IPS DF 6.9 (cell line): ENCODE measurements at regions not wholly inside any gene's neighbourhood (a gene's known extent, or its start where the extent isn't known, plus 50 kb on each side); places are given as distances from the start of the nearest gene placed in this dataset.

Experiments used
- DNase-seq: peaks from one replicate; pipeline ENCODE4 v3.0.0-alpha.2; 2013; ENCODE audit warnings: low read depth, low spot score
- H3K27ac ChIP-seq: one replicate; pipeline ENCODE4 v1.5.1; 2013; ENCODE audit warnings: low read length, control low read depth
- H3K27me3 ChIP-seq: 2 replicates; pipeline ENCODE4 v1.6.1; 2013; ENCODE audit warnings: mild to moderate bottlenecking, low read length; ENCODE audit not compliant: control insufficient read depth, insufficient read depth
- H3K36me3 ChIP-seq: 2 replicates; pipeline ENCODE4 v1.6.1; 2013; ENCODE audit warnings: low read length; ENCODE audit not compliant: control insufficient read depth, insufficient read depth
- H3K4me1 ChIP-seq: 2 replicates; pipeline ENCODE4 v1.6.1; 2013; ENCODE audit warnings: low read length; ENCODE audit not compliant: control insufficient read depth, insufficient read depth
- H3K4me3 ChIP-seq: 2 replicates; pipeline ENCODE4 v1.5.1; 2013; ENCODE audit warnings: mild to moderate bottlenecking, low read length
- H3K9me3 ChIP-seq: 2 replicates; pipeline ENCODE4 v1.6.1; 2013; ENCODE audit warnings: low read length, inconsistent platforms; ENCODE audit not compliant: control insufficient read depth, insufficient read depth
- WGBS: extraction: QIAGEN DNeasy Blood & Tissue Kit; methylation state at CpG from one replicate; pipeline ENCODE4 v1.1.7; 2013; ENCODE audit warnings: mixed read lengths, missing lambda C conversion rate; ENCODE audit not compliant: insufficient read length, insufficient coverage; 5-methylcytosine and 5-hydroxymethylcytosine counted together

DNA sequence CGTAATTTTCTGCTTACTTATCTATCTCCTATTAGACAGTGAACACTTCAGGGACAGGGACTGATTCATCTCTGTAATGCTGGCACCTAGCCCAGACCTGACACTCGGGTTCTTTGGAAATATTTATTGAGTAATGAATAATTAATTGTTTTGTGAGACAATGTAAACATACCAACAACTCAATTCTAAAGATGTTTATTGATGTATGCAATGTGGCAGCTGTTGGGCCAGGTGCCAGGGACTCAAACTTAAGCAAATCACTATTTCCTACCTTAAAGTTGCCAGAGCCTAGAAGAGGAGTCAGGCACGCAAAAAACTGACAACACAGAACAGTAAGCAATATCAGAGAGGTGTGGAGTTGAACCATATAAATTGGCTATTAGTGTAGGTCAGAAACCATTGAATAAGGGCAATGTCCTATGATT, 63.6 kb upstream of the BMPER start:
- Histone ChIP-seq H3K4me3 (no peak overlapping the region), H3K9me3 (no peaks in the 10 kb centered on the region), H3K27me3 (no peaks in the 10 kb centered on the region), H3K36me3 (no peaks in the 10 kb centered on the region), H3K4me1 (no peaks in the 10 kb centered on the region), H3K27ac (no peak overlapping the region)
- no peak for DNase-seq
- no CpG with 5 or more reads among the region's 3 CpGs for WGBS

DNA sequence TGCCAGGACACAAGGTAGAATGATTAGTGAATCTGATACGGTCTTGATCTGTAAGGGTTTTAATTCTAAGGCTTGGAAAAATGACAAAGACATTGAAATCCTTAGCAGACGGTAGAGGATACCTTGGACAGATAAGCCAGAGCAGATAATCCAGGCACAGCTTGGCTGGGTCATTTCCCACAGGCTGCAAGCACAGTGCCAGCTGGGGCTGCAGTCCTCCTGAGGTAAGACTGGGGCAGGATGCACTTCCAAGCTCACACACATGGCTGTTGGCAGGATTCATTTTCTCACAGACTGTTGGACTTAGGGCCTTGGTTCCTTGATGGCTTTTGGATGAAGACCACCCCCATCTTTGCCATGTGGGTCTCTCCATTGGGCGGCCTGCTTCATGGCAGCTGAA, 63.2 kb upstream of the BMPER start:
- Histone ChIP-seq H3K4me1 (no peaks in the 10 kb centered on the region), H3K27ac (no peak overlapping the region), H3K9me3 (no peaks in the 10 kb centered on the region), H3K4me3 (no peak overlapping the region), H3K36me3 (no peaks in the 10 kb centered on the region), H3K27me3 (no peaks in the 10 kb centered on the region)
- no peak for DNase-seq
- no CpG with 5 or more reads among the region's 3 CpGs for WGBS

DNA sequence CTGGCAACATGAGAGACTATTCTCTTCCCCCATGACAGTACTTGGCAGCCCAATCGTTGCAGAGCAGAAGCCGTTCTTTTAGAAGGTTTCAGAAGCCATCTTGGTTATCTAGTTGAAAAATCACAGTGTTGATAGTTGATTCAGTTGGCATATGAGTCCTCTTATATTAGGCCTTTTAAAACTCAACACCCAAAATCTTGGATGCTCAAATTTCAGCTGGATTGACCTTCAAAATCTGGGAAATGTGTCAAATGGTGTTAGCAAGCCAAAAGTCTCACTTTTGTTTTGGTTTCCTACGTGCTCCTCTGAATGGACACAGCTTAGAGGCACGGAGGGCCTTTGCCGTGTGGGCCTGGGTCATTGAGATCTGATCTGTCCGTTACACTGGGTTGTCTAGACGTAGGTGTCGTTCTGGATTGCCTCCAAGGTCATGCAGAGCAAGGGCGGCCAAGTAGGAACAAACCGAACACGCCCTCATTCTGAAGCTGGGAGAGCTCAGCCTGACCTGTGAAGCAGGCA, 59.3 kb upstream of the BMPER start:
- no peak for DNase-seq
- H3K9me3 ChIP-seq = no peaks in the 10 kb centered on the region
- no peaks in the 10 kb centered on the region for H3K27me3 ChIP-seq
- H3K4me1 ChIP-seq = no peaks in the 10 kb centered on the region
- no CpG with 5 or more reads among the region's 11 CpGs for WGBS
- H3K27ac ChIP-seq = no peak overlapping the region
- no peak overlapping the region for H3K4me3 ChIP-seq
- no peaks in the 10 kb centered on the region for H3K36me3 ChIP-seq

DNA sequence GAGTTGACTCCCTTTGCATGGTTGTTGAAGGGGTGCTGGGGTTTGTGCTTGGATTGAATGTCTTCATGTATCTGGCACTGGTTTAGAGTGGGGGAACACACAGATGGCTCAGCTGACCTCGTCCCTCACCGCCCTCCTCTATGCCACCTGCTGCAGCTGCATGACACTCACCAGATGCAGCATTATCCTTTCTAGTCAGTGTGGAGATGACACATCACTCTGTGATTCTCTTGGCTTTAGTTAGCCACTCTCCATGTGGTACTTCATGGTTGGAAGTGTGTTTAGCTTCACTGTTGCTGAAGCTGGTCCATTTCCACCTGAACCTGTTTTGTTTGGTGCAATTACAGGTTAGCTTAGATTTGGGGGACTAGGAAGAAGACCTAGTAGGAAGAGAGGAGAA, 56.3 kb upstream of the BMPER start:
- no CpG with 5 or more reads among the region's 2 CpGs for WGBS
- H3K4me3 ChIP-seq = no peak overlapping the region
- DNase-seq = no peak

DNA sequence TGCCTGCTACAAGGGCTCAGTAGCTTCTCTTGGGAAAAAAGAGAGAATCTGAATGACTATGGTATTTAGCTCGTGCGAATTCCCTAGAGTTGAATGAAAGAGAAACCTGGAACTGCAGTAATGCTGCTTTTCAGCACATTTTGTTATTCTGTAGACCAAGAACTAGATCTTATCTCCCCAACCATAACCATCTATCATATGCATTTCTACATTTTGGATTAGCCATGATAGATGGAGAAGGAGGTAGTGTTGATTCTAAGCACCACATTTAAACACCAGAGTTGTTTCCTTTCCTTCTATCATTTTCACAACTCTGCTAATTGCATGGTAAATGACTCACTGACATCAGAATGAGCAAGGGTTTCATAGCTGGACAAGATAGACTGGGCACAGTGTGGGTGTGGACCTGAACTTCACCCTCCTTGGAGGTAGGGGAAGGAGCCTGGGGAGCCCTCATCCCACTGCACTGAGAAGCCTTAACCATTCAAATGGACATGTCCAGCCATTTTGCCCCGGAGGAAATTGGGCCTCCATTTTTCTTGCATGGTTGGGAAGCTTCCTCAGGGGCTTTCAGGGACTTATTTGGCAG, 55.3 kb upstream of the BMPER start:
- no peaks in the 10 kb centered on the region for H3K4me1 ChIP-seq
- DNase-seq = no peak
- no peaks in the 10 kb centered on the region for H3K36me3 ChIP-seq
- no peaks in the 10 kb centered on the region for H3K9me3 ChIP-seq
- H3K4me3 ChIP-seq = no peak overlapping the region
- WGBS = no CpG with 5 or more reads among the region's 3 CpGs
- H3K27ac ChIP-seq = no peak overlapping the region
- no peaks in the 10 kb centered on the region for H3K27me3 ChIP-seq

More for the DNA sequence above, 56.3 kb upstream of the BMPER start:
- Histone ChIP-seq H3K27me3 (no peaks in the 10 kb centered on the region), H3K27ac (no peak overlapping the region), H3K9me3 (no peaks in the 10 kb centered on the region), H3K36me3 (no peaks in the 10 kb centered on the region), H3K4me1 (no peaks in the 10 kb centered on the region)

DNA sequence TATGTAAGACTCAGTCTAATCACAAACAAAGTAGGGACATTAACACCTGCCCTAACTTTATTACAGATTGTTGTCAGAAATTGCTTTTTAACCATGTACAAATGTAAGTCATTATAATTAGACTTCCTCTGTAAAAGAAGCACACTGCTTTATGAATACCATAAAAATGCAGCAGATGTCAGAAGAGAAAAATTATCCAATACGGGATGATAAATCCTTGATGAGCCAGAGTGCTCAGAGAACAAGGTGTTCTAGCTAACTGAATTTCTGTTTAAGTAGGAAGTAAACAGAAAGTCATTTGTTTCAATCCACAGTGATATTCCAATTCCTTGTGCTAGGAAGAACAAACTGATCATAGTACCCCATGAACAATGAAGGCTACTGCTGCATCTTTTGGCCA, 54.6 kb upstream of the BMPER start:
- no peaks in the 10 kb centered on the region for H3K9me3 ChIP-seq
- H3K27ac ChIP-seq = no peak overlapping the region
- no peak for DNase-seq
- H3K4me1 ChIP-seq = no peaks in the 10 kb centered on the region
- H3K36me3 ChIP-seq = no peaks in the 10 kb centered on the region
- H3K27me3 ChIP-seq = no peaks in the 10 kb centered on the region
- no peak overlapping the region for H3K4me3 ChIP-seq
- no CpG with 5 or more reads among the region's 1 CpG for WGBS

DNA sequence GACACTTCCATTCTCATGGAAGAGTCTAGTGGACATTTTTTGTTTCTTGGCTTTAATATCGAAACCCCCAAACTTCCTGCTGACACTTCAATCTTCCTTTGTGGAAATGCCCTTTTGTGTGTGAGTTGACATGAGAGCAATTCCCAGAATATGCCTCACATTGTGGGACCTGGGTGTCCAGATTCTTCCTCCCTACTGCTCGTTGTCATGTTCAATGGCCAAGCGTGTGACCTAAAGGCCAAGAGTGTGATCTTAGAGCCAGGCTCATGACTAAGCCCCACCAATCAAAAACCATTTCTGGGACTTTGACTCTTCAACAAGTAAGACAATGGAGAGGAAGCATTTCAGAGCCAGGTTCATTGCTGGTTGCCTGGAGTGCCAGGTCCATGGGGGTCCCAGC, 52.5 kb upstream of the BMPER start:
- Histone ChIP-seq H3K9me3 (no peaks in the 10 kb centered on the region), H3K4me1 (no peaks in the 10 kb centered on the region), H3K36me3 (no peaks in the 10 kb centered on the region), H3K4me3 (no peak overlapping the region), H3K27me3 (no peaks in the 10 kb centered on the region), H3K27ac (no peak overlapping the region)
- no peak for DNase-seq
- WGBS = no CpG with 5 or more reads among the region's 3 CpGs

DNA sequence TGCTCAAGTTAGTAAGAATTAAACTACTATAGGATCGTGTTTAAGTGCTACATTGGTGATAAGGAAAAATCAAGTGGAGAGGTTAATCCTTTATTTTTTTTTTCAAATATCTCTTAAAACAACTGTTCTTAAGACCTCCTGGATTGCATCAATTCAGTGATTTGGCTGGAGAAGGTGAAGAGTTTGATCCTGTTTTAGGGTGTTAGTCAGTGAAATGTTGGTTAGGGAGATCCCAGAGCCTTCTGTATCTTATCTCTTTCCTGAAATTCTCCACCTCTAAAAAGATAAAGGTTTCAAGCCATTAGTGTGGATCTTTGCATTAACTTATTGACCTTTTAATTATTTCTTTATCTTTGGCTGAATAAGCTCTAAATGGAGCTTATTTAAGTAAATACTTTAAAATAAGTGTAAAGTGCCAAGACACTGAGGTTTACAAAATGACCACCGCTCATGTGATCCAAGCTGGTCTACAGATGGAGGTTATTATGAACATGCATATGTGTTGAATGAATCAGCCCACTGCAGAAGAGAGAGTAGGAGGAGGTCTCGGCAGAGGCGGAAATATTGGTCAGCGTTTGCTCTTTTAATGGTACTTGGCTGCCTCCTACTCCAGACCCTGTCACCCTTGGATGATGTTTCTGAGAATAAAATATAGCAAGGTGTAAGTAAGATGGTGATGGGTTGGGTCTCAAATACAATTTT, 51.8 kb upstream of the BMPER start:
- H3K4me1 ChIP-seq = no peaks in the 10 kb centered on the region
- no peaks in the 10 kb centered on the region for H3K27me3 ChIP-seq
- H3K36me3 ChIP-seq = no peaks in the 10 kb centered on the region
- no CpG with 5 or more reads among the region's 5 CpGs for WGBS
- H3K4me3 ChIP-seq = no peak overlapping the region
- no peaks in the 10 kb centered on the region for H3K9me3 ChIP-seq
- H3K27ac ChIP-seq = no peak overlapping the region
- DNase-seq = no peak

DNA sequence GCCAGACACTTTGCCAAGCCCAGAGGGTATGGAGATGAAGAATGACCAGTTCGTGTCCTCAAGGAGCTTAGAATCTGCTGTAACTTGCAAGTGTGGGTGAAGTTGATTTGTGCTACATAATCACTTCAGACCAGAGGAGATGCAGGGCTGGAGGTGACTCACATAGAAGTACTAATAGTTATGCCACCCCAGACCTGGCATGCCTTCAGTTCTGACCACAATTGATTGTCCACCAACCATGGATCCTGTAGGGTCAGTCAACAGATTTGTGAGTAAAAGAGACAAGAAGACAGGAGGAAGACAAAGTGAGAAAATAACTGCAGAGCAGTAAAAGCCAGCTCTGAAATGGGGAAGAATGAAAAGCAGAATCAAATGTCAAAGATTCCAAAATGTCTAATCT, 51.2 kb upstream of the BMPER start:
- Histone ChIP-seq H3K27me3 (no peaks in the 10 kb centered on the region), H3K27ac (no peak overlapping the region), H3K4me3 (no peak overlapping the region), H3K9me3 (no peaks in the 10 kb centered on the region), H3K4me1 (no peaks in the 10 kb centered on the region), H3K36me3 (no peaks in the 10 kb centered on the region)
- no CpG with 5 or more reads among the region's 1 CpG for WGBS
- DNase-seq = no peak

DNA sequence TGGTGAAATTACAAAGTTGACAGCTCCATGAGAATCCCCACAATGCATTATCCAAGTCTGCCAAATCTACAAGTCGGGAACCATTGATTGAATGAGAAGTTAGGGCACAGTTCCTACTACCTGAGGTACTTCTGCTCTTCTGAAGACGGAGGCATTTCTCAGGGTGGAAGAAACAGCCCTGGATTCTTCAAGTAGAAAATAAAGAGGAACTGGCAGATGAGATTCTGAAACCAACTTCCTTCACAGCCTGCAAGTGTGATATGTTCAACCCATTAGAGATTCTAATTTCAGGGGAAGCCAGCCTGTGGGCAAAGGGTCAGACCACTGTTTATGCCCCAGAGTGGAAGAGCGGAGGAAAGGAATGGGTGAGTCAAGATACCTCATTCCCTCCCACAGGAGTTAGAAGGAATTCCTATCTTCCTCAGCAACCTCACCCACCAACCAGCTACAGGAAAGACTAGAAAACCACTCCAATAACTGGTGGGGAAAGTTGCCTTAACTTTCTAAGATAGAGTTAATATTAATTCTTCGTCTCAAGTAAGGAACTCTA, 50.5 kb upstream of the BMPER start:
- WGBS = no CpG with 5 or more reads among the region's 4 CpGs
- H3K4me1 ChIP-seq = no peaks in the 10 kb centered on the region

More for the DNA sequence above, 50.5 kb upstream of the BMPER start:
- Histone ChIP-seq H3K27ac (no peak overlapping the region), H3K4me3 (no peak overlapping the region), H3K27me3 (no peaks in the 10 kb centered on the region), H3K9me3 (no peaks in the 10 kb centered on the region), H3K36me3 (no peaks in the 10 kb centered on the region)
- DNase-seq = no peak
